ENCODE measurements at regions not wholly inside any gene's neighbourhood (a gene's known extent, or its start where the extent isn't known, plus 50 kb on each side); places are given as distances from the start of the nearest gene placed in this dataset.
A peak's percentile ranks its signal among the peaks of the same experiment; 100 is the strongest.

- intact Hi-C loops (cut with DNase I), result no loop called here
- no peak for ATAC-seq (ENCODE audit: poor library complexity)
- DNase-seq, result no peak
Observed at GRCh38 chr10:60629332-60629731, 148.9 kb upstream of the CDK1 start.

GRCh38 chr10:60627778-60628748 is 150.2 kb upstream of the CDK1 start:
- intact Hi-C loops (cut with DNase I), result no loop called here
- ATAC-seq (ENCODE audit: poor library complexity), result no peak
- no peak for DNase-seq

- ATAC-seq (ENCODE audit: poor library complexity) (no peak), DNase-seq (no peak)
- intact Hi-C loops (cut with DNase I), result no loop called here
Observed at GRCh38 chr10:60626037-60626436, 152.2 kb upstream of the CDK1 start.

GRCh38 chr10:60623627-60624026 is 154.7 kb upstream of the CDK1 start:
- DNase-seq (no peak), ATAC-seq (ENCODE audit: poor library complexity) (no peak)
- intact Hi-C loops (cut with DNase I), result no loop called here

GRCh38 chr10:60621018-60621417 is 157.3 kb upstream of the CDK1 start:
- intact Hi-C loops (cut with DNase I), result no loop called here
- ATAC-seq (ENCODE audit: poor library complexity) (no peak), DNase-seq (no peak)

- intact Hi-C loops (cut with DNase I), result loop anchor here (10.0 kb wide), 1 partner anchor 64 kb away; no protein-coding TSS in a partner anchor
- ATAC-seq (ENCODE audit: poor library complexity) (peak; percentile 43), DNase-seq (no peak)
Observed at GRCh38 chr10:60618861-60619260, 159.4 kb upstream of the CDK1 start.

GRCh38 chr10:60615541-60615940 is 162.7 kb upstream of the CDK1 start:
- ATAC-seq (ENCODE audit: poor library complexity), result no peak
- intact Hi-C loops (cut with DNase I), result loop anchor here (10.0 kb wide), 1 partner anchor 61 kb away; no protein-coding TSS in a partner anchor
- no peak for DNase-seq

GRCh38 chr10:60614363-60614762 is 163.9 kb upstream of the CDK1 start:
- DNase-seq (no peak), ATAC-seq (ENCODE audit: poor library complexity) (no peak)
- intact Hi-C loops (cut with DNase I), result loop anchor here (10.0 kb wide), 1 partner anchor 60 kb away; no protein-coding TSS in a partner anchor

GRCh38 chr10:60613434-60613833 is 164.8 kb upstream of the CDK1 start:
- no peak for ATAC-seq (ENCODE audit: poor library complexity)
- intact Hi-C loops (cut with DNase I), result loop anchor here (10.0 kb wide), 1 partner anchor 59 kb away; no protein-coding TSS in a partner anchor
- DNase-seq, result no peak

- DNase-seq, result no peak
- no peak for ATAC-seq (ENCODE audit: poor library complexity)
- intact Hi-C loops (cut with DNase I), result loop anchor here (10.0 kb wide), 1 partner anchor 57 kb away; no protein-coding TSS in a partner anchor
Observed at GRCh38 chr10:60611291-60611747, 167.0 kb upstream of the CDK1 start.

GRCh38 chr10:60607372-60607771 is 170.9 kb upstream of the CDK1 start:
- intact Hi-C loops (cut with DNase I), result no loop called here
- DNase-seq (no peak), ATAC-seq (ENCODE audit: poor library complexity) (no peak)

- DNase-seq (no peak), ATAC-seq (ENCODE audit: poor library complexity) (no peak)
- intact Hi-C loops (cut with DNase I), result no loop called here
Observed at GRCh38 chr10:60606343-60607080, 171.8 kb upstream of the CDK1 start.

GRCh38 chr10:60605476-60605875 is 172.8 kb upstream of the CDK1 start:
- no peak for ATAC-seq (ENCODE audit: poor library complexity)
- intact Hi-C loops (cut with DNase I), result no loop called here
- DNase-seq, result no peak

- ATAC-seq (ENCODE audit: poor library complexity) (peak; percentile 76), DNase-seq (no peak)
- intact Hi-C loops (cut with DNase I), result no loop called here
Observed at GRCh38 chr10:60604342-60604741, 173.9 kb upstream of the CDK1 start.

- intact Hi-C loops (cut with DNase I), result no loop called here
- ATAC-seq (ENCODE audit: poor library complexity) (no peak), DNase-seq (no peak)
Observed at GRCh38 chr10:60597513-60597912, 180.8 kb upstream of the CDK1 start.

- no peak for ATAC-seq (ENCODE audit: poor library complexity)
- DNase-seq, result no peak
- intact Hi-C loops (cut with DNase I), result no loop called here
Observed at GRCh38 chr10:60595852-60596251, 182.4 kb upstream of the CDK1 start.

- DNase-seq (no peak), ATAC-seq (ENCODE audit: poor library complexity) (no peak)
- intact Hi-C loops (cut with DNase I), result no loop called here
Observed at GRCh38 chr10:60594476-60595051, 183.7 kb upstream of the CDK1 start.

GRCh38 chr10:60591119-60591518 is 187.2 kb upstream of the CDK1 start:
- DNase-seq (no peak), ATAC-seq (ENCODE audit: poor library complexity) (no peak)
- intact Hi-C loops (cut with DNase I), result no loop called here

GRCh38 chr10:60589376-60589775 is 188.9 kb upstream of the CDK1 start:
- DNase-seq (no peak), ATAC-seq (ENCODE audit: poor library complexity) (no peak)
- intact Hi-C loops (cut with DNase I), result no loop called here
